OCI-LY3 (cell line): ENCODE measurements at regions not wholly inside any gene's neighbourhood (a gene's known extent, or its start where the extent isn't known, plus 50 kb on each side); places are given as distances from the start of the nearest gene placed in this dataset.

Source experiments
- H2AFZ ChIP-seq: fragments of 200-600, 300-600 bp; shearing (Covaris generic); 2 replicates; pipeline ENCODE4 v1.6.0; 2014; ENCODE audit warnings: antibody characterized with exemption, low read depth, low read length
- H3K27ac ChIP-seq: fragments of 200-600, 300-600 bp; sonication (generic); 2 replicates; pipeline ENCODE4 v1.5.1; 2014; ENCODE audit warnings: mild to moderate bottlenecking, low read length, moderate library complexity, mixed read lengths
- H3K27me3 ChIP-seq: fragments of 200-600, 300-600 bp; sonication (generic); 2 replicates; pipeline ENCODE4 v1.6.1; 2014; ENCODE audit warnings: low read depth, low read length, mixed read lengths
- H3K36me3 ChIP-seq: fragments of 200-600, 300-600 bp; sonication (generic); replicated peaks from 2 replicates; pipeline ENCODE3; 2014; ENCODE audit warnings: low read depth, low read length, mixed read lengths
- H3K4me1 ChIP-seq: fragments of 300-600, 200-600 bp; sonication (generic); 2 replicates; pipeline ENCODE4 v1.6.1; 2014; ENCODE audit warnings: low read length, mixed read lengths
- H3K4me2 ChIP-seq: fragments of 200-600, 300-600 bp; sonication (generic); 2 replicates; pipeline ENCODE4 v1.6.1; 2014; ENCODE audit warnings: low read length, mixed read lengths
- H3K4me3 ChIP-seq: fragments of 300-600, 200-600 bp; sonication (generic); 2 replicates; pipeline ENCODE4 v1.5.1; 2014; ENCODE audit warnings: antibody characterized with exemption, mild to moderate bottlenecking, low read length, moderate library complexity
- H3K79me2 ChIP-seq: fragments of 300-600, 200-600 bp; shearing (Covaris generic); 2 replicates; pipeline ENCODE4 v1.6.1; 2014; ENCODE audit warnings: mild to moderate bottlenecking, low read length, mixed read lengths
- H3K9ac ChIP-seq: fragments of 300-600, 200-600 bp; shearing (Covaris generic); 2 replicates; pipeline ENCODE4 v1.6.0; 2014; ENCODE audit warnings: mild to moderate bottlenecking, low read length, moderate library complexity
- H3K9me3 ChIP-seq: fragments of 200-600, 300-600 bp; shearing (Covaris generic); 2 replicates; pipeline ENCODE4 v1.6.1; 2014; ENCODE audit warnings: low read length, mixed read lengths; ENCODE audit not compliant: insufficient read depth
- H4K20me1 ChIP-seq: fragments of 200-600, 300-600 bp; sonication (generic); 2 replicates; pipeline ENCODE4 v1.6.1; 2016; ENCODE audit warnings: low read length, mixed read lengths; ENCODE audit not compliant: insufficient read depth
- CTCF ChIP-seq: fragments of 200-600, 300-600 bp; sonication (generic); IDR thresholded peaks from 2 replicates; pipeline ENCODE4 v1.5.1; 2014; ENCODE audit warnings: antibody characterized with exemption, low read length, low read depth
- EZH2phosphoT487 ChIP-seq: fragments of 200-600 bp; shearing (Covaris generic); IDR thresholded peaks from 2 replicates; pipeline ENCODE4 v1.6.1; 2018; ENCODE audit warnings: antibody characterized with exemption, mixed run types, low read depth

GRCh38 chr1:185574139-185574875 lies 159.9 kb upstream of the HMCN1 start:
- no peak overlapping the region for H3K4me2 ChIP-seq
- no peaks in the 10 kb centered on the region for H3K36me3 ChIP-seq
- H3K79me2 ChIP-seq, result no peaks in the 10 kb centered on the region
- no peaks in the 10 kb centered on the region for H4K20me1 ChIP-seq
- H3K9me3 ChIP-seq, result peaks cover 4% of the 10 kb centered on the region
- 0 out of 2 replicates have a peak overlapping the region, but pooled peaks have one; percentile 54 for H2AFZ ChIP-seq
- H3K4me3 ChIP-seq, result no peak overlapping the region
- no peaks in the 10 kb centered on the region for H3K27me3 ChIP-seq
- TF ChIP-seq EZH2phosphoT487 (no peak), CTCF (no peak)
- H3K4me1 ChIP-seq, result peaks cover 22% of the 10 kb centered on the region
- H3K27ac ChIP-seq, result no peak overlapping the region
- H3K9ac ChIP-seq, result no peak overlapping the region

- Histone ChIP-seq H3K4me3 (no peak overlapping the region), H3K27me3 (no peaks in the 10 kb centered on the region), H3K36me3 (no peaks in the 10 kb centered on the region), H3K27ac (no peak overlapping the region), H2AFZ (peak overlapping the region; percentile 54; the same call in 1 of the 2 replicates), H4K20me1 (no peaks in the 10 kb centered on the region), H3K9ac (no peak overlapping the region), H3K4me2 (no peak overlapping the region), H3K9me3 (peaks cover 4% of the 10 kb centered on the region), H3K4me1 (peaks cover 28% of the 10 kb centered on the region), H3K79me2 (no peaks in the 10 kb centered on the region)
- TF ChIP-seq CTCF (no peak), EZH2phosphoT487 (no peak)
Observed at GRCh38 chr1:185573677-185574076, 160.5 kb upstream of the HMCN1 start.

DNA sequence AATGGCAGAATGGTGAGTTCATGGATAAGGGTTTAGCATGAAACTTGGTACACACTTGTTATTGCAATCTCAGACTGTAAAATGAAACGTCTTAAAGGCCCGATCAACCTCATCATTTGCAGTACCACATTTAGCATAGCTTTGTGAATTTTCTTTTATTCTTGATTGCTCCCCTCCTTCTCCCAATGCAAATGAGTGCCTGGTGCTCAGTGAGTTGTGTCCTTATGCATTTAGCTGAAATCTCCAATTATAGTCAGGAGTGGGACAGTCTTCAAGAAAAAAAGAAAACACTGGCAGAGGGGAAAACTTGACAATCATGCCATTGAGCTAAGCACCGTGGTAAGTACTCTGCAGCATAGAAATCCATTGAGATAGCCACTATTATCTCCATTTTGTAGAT lies 161.0 kb upstream of the HMCN1 start:
- Histone ChIP-seq H3K4me3 (no peak overlapping the region), H3K4me2 (no peak overlapping the region), H4K20me1 (no peaks in the 10 kb centered on the region), H3K36me3 (no peaks in the 10 kb centered on the region), H3K27me3 (no peaks in the 10 kb centered on the region), H3K9ac (no peak overlapping the region), H3K9me3 (peaks cover under 1% of the 10 kb centered on the region; the same call in 1 of the 2 replicates), H3K79me2 (no peaks in the 10 kb centered on the region), H3K4me1 (peaks cover 33% of the 10 kb centered on the region), H3K27ac (no peak overlapping the region), H2AFZ (peak overlapping the region; percentile 54; the same call in 1 of the 2 replicates)
- TF ChIP-seq CTCF (no peak), EZH2phosphoT487 (no peak)

- H3K4me2 ChIP-seq, result 0 out of 2 replicates have a peak overlapping the region, but pooled peaks have one; percentile 21
- no peaks in the 10 kb centered on the region for H3K27me3 ChIP-seq
- TF ChIP-seq EZH2phosphoT487, result no peak
- no peak for TF ChIP-seq CTCF
- no peak overlapping the region for H3K27ac ChIP-seq
- H3K36me3 ChIP-seq, result no peaks in the 10 kb centered on the region
- H3K79me2 ChIP-seq, result no peaks in the 10 kb centered on the region
- H3K4me1 ChIP-seq, result peaks cover 48% of the 10 kb centered on the region
- peak overlapping the region; percentile 13; the same call in 1 of the 2 replicates for H2AFZ ChIP-seq
- H3K4me3 ChIP-seq, result no peak overlapping the region
- no peak overlapping the region for H3K9ac ChIP-seq
- no peaks in the 10 kb centered on the region for H4K20me1 ChIP-seq
- H3K9me3 ChIP-seq, result no peaks in the 10 kb centered on the region
Observed at GRCh38 chr1:185570962-185571361, 163.2 kb upstream of the HMCN1 start.
